Gastroesophageal sphincter (tissue), 4 donors: ENCODE measurements at regions not wholly inside any gene's neighbourhood (a gene's known extent, or its start where the extent isn't known, plus 50 kb on each side); places are given as distances from the start of the nearest gene placed in this dataset.

Experiments used
- ATAC-seq: fragments of 150-250 bp; one replicate; pipeline ENCODE4 v1.9.1; 2016; ENCODE audit warnings: mild to moderate bottlenecking, moderate library complexity
- H3K27ac ChIP-seq, 4 donors: fragments of 200-600 bp; sonication (generic) in 3 of 4; 1 replicate in 3 of 4; 2 replicates in 1 of 4; pipeline ENCODE4 v1.5.1; 2016 to 2019
- H3K27me3 ChIP-seq: fragments of 200-600 bp; sonication (generic); one replicate; pipeline ENCODE4 v1.5.1; 2019
- H3K36me3 ChIP-seq, 2 donors: fragments of 200-600 bp; sonication (generic); one replicate each; pipeline ENCODE4 v1.5.1; 2019; ENCODE audit warnings: control low read depth in 1 of 2
- H3K4me1 ChIP-seq, 3 donors: fragments of 200-600 bp; sonication (generic); 1 replicate in 2 of 3; 2 replicates in 1 of 3; pipeline ENCODE4 v1.5.1; 2016 to 2019; ENCODE audit warnings: control low read depth in 2 of 3
- H3K4me3 ChIP-seq, 2 donors: fragments of 200-600 bp; sonication (generic); one replicate each; pipeline ENCODE4 v1.5.1; 2019; ENCODE audit warnings: mild to moderate bottlenecking in 1 of 2, moderate library complexity in 1 of 2
- H3K9me3 ChIP-seq, 3 donors: fragments of 200-600 bp; sonication (generic); one replicate each; pipeline ENCODE4 v1.5.1; 2017 to 2019; ENCODE audit warnings: control low read depth in 2 of 3
- EP300 ChIP-seq: sonication (generic); formaldehyde crosslinking; IDR thresholded peaks from one replicate; pipeline ENCODE4 v1.6.1; 2017; ENCODE audit warnings: antibody characterized with exemption, mild to moderate bottlenecking
- POLR2A ChIP-seq, 2 donors: fragments of 450-650 bp; IDR thresholded peaks; one replicate each; pipeline ENCODE4 v1.6.1; 2017; ENCODE audit warnings: antibody characterized with exemption in 2 of 2, mild to moderate bottlenecking in 2 of 2, moderate library complexity in 1 of 2
- POLR2AphosphoS5 ChIP-seq: sonication (generic); formaldehyde crosslinking; IDR thresholded peaks from one replicate; pipeline ENCODE4 v1.6.1; 2017; ENCODE audit warnings: antibody characterized with exemption
- WGBS, 2 donors: methylation state at CpG; one replicate each; pipeline ENCODE4 v1.1.5; 2018; ENCODE audit warnings: low coverage in 1 of 2; 5-methylcytosine and 5-hydroxymethylcytosine counted together
- TF ChIP-seq, protein P1 (sequence below), 4 experiments: fragments of 200-600 bp in 2 of 4; fragments of 450-650 bp in 2 of 4; sonication (generic) in 1 of 4; IDR thresholded peaks; one replicate each; pipeline ENCODE4 v1.5.1; 2017 to 2019; ENCODE audit warnings: antibody characterized with exemption in 4 of 4, mild to moderate bottlenecking in 2 of 4, moderate library complexity in 2 of 4

DNA sequence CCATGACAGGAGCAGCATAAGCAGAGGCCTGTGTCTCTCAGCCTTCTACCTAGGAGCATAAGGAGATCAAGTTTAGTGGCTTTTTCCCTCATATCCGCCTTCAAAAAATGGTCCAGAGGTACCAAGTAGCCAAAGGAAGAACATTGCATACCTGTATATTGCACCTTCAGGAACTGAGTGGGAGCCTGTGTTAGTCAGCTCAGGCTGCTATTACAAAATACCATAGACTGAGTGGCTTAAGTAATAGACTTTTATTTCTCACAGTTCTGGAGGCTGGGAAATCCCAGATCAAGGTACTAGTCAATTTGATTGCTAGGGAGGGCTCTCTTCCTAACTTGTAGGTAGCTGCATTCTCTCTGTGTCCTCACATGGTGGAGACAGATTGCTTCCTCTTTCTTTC is 597.4 kb upstream of the PTGER4 start:
- Histone ChIP-seq H3K4me1 (no peaks in the 10 kb centered on the region), H3K4me3 (no peak overlapping the region), H3K27me3 (no peaks in the 10 kb centered on the region), H3K9me3 (no peaks in the 10 kb centered on the region), H3K36me3 (no peaks in the 10 kb centered on the region), H3K27ac (no peak overlapping the region)
- TF ChIP-seq POLR2A (IDR thresholded peaks at IDR 0.05) = no peak
- TF ChIP-seq POLR2AphosphoS5 = no peak
- no peak for TF ChIP-seq EP300
- TF ChIP-seq, protein P1, sequence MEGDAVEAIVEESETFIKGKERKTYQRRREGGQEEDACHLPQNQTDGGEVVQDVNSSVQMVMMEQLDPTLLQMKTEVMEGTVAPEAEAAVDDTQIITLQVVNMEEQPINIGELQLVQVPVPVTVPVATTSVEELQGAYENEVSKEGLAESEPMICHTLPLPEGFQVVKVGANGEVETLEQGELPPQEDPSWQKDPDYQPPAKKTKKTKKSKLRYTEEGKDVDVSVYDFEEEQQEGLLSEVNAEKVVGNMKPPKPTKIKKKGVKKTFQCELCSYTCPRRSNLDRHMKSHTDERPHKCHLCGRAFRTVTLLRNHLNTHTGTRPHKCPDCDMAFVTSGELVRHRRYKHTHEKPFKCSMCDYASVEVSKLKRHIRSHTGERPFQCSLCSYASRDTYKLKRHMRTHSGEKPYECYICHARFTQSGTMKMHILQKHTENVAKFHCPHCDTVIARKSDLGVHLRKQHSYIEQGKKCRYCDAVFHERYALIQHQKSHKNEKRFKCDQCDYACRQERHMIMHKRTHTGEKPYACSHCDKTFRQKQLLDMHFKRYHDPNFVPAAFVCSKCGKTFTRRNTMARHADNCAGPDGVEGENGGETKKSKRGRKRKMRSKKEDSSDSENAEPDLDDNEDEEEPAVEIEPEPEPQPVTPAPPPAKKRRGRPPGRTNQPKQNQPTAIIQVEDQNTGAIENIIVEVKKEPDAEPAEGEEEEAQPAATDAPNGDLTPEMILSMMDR (IDR thresholded peaks at IDR 0.05) = no peak
- ATAC-seq = no peak
- WGBS, 2 donors = 0% methylated on average over 1 of the region's 1 CpG; no CpG with 5 or more reads in 1 of the 2 donors

- Histone ChIP-seq H3K27ac (no peak overlapping the region), H3K27me3 (no peaks in the 10 kb centered on the region), H3K4me1 (no peaks in the 10 kb centered on the region), H3K36me3 (no peaks in the 10 kb centered on the region), H3K9me3 (no peaks in the 10 kb centered on the region), H3K4me3 (no peak overlapping the region)
- no peak for TF ChIP-seq POLR2A (IDR thresholded peaks at IDR 0.05)
- TF ChIP-seq EP300 = no peak
- no peak for TF ChIP-seq POLR2AphosphoS5
- TF ChIP-seq, protein P1 (IDR thresholded peaks at IDR 0.05) = no peak
- no peak for ATAC-seq
Observed at GRCh38 chr5:40080191-40080590, 599.5 kb upstream of the PTGER4 start.

GRCh38 chr5:40078898-40079575 is 600.7 kb upstream of the PTGER4 start:
- H3K36me3 ChIP-seq = no peaks in the 10 kb centered on the region
- no peak overlapping the region for H3K27ac ChIP-seq
- H3K9me3 ChIP-seq = no peaks in the 10 kb centered on the region
- H3K4me3 ChIP-seq = no peak overlapping the region
- WGBS, 2 donors = 77 to 87% methylated on average over 6 to 8 of the region's 8 CpGs
- TF ChIP-seq EP300 = no peak
- no peak for TF ChIP-seq POLR2AphosphoS5
- TF ChIP-seq, protein P1 (IDR thresholded peaks at IDR 0.05) = no peak
- no peak for TF ChIP-seq POLR2A (IDR thresholded peaks at IDR 0.05)
- no peaks in the 10 kb centered on the region for H3K27me3 ChIP-seq
- no peak for ATAC-seq
- H3K4me1 ChIP-seq = no peaks in the 10 kb centered on the region

GRCh38 chr5:40074826-40075225 is 604.9 kb upstream of the PTGER4 start:
- H3K4me3 ChIP-seq = no peak overlapping the region
- H3K36me3 ChIP-seq = no peaks in the 10 kb centered on the region
- no peak for ATAC-seq
- TF ChIP-seq, protein P1 (IDR thresholded peaks at IDR 0.05) = no peak
- TF ChIP-seq POLR2AphosphoS5 (no peak), POLR2A (IDR thresholded peaks at IDR 0.05) (no peak)
- WGBS, 2 donors = 67 to 100% methylated on average over 1 of the region's 1 CpG
- H3K9me3 ChIP-seq = no peaks in the 10 kb centered on the region
- no peaks in the 10 kb centered on the region for H3K27me3 ChIP-seq
- no peak overlapping the region for H3K27ac ChIP-seq
- H3K4me1 ChIP-seq = no peaks in the 10 kb centered on the region

DNA sequence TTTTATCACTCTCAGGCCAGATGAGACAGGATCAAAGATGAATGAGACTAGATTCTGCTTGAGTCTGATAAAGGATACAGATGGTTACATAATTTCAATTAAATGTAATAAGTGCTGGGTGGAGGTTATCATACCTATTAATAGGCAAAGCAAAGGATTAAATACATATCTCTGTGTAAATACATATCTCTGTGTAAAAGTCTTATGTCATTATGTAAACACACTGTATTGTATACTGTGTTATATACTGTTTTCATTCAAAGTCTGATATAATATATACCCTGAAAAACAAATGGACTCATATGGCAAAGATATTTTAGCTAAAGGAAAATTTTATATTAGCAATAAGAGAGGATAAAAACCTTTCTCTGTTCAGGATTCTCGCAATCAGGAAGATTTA is 605.8 kb upstream of the PTGER4 start:
- whole genome bisulfite sequencing, 2 donors = 100% methylated on average over 1 of the region's 1 CpG
- no peaks in the 10 kb centered on the region for H3K27me3 ChIP-seq
- H3K4me3 ChIP-seq = no peak overlapping the region
- H3K36me3 ChIP-seq = no peaks in the 10 kb centered on the region
- no peak for ATAC-seq
- no peak overlapping the region for H3K27ac ChIP-seq
- H3K4me1 ChIP-seq = no peaks in the 10 kb centered on the region
- H3K9me3 ChIP-seq = no peaks in the 10 kb centered on the region
- TF ChIP-seq EP300 (no peak), POLR2AphosphoS5 (no peak), POLR2A (IDR thresholded peaks at IDR 0.05) (no peak)
- TF ChIP-seq, protein P1 (IDR thresholded peaks at IDR 0.05) = no peak
